ENCODE measurements at regions not wholly inside any gene's neighbourhood (a gene's known extent, or its start where the extent isn't known, plus 50 kb on each side); places are given as distances from the start of the nearest gene placed in this dataset.

DNA sequence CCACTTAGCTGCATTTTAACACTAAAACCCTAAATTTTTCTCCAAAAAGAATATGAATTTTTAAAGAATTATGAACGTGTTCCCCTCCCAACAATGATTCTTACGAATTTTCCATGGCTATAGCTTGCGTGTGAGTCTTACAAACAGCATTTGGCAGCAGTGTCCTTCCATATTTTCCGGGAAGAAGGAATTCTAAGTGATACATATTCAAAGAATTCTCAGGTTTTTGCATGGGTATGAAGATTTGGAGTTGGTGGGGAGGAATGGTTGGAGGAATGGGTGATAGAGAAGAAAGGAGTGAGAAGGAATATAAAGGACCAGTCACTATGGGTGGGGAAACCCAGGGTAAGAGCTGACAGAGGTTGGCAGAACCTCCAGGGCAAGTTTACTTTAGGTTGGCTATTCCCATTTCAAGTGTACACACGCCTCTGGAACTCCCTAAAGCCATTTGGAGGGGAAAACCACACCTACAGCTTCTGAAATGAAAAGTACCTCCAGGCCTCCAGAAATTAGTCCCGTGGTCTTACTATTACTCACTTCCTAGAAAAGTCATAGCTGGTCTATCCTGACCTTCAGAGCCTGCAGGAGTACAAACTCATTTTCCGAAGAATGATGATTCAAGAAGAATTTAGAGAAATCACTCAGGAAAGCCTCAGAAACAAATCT is 420.8 kb upstream of the DIPK2B start:
- DNase-seq, result no peak
- Histone ChIP-seq H2BK12ac (ENCODE audit: insufficient read length, low read depth, low read length) (no peak overlapping the region), H3K23ac (ENCODE audit: insufficient read length, low read depth, low read length) (no peak overlapping the region), H3K9ac (ENCODE audit: extremely low read depth, insufficient read length, low read length) (no peak overlapping the region), H3K18ac (ENCODE audit: insufficient read length, low read depth, low read length) (no peak overlapping the region), H2BK120ac (ENCODE audit: low read depth, low read length, poor library complexity, severe bottlenecking) (no peak overlapping the region), H2AK5ac (ENCODE audit: insufficient read length, low read length) (no peak overlapping the region), H3K14ac (ENCODE audit: insufficient read depth, low read length) (no peak overlapping the region), H4K20me1 (ENCODE audit: control insufficient read depth, insufficient read depth, insufficient read length) (no peaks in the 10 kb centered on the region), H3K9me3 (ENCODE audit: control insufficient read depth, low read depth, low read length) (no peaks in the 10 kb centered on the region), H4K91ac (ENCODE audit: insufficient read length, low read depth, low read length) (no peak overlapping the region), H3K27ac (ENCODE audit: insufficient read length, low read depth, low read length) (no peak overlapping the region), H3K4me2 (ENCODE audit: insufficient read depth, insufficient read length, low read length) (no peak overlapping the region), H2BK15ac (ENCODE audit: low read depth, low read length) (no peak overlapping the region), H2BK20ac (ENCODE audit: low read depth, low read length, poor library complexity, severe bottlenecking) (no peak overlapping the region), H3K4me1 (ENCODE audit: insufficient read depth, low read length) (peaks cover 6% of the 10 kb centered on the region; the same call in 1 of the 2 replicates), H3K79me2 (ENCODE audit: insufficient read depth, low read length) (no peaks in the 10 kb centered on the region), H3K23me2 (ENCODE audit: insufficient read length, low read depth, low read length, poor library complexity, severe bottlenecking) (no peaks in the 10 kb centered on the region), H2BK5ac (ENCODE audit: insufficient read length, low read length) (no peak overlapping the region), H3K4ac (ENCODE audit: low read depth, low read length) (no peak overlapping the region), H4K8ac (replicated peaks; ENCODE audit: insufficient read length, low read depth, low read length) (no peak overlapping the region), H2AFZ (ENCODE audit: low read length) (no peak overlapping the region), H3K27me3 (ENCODE audit: insufficient read depth, low read length) (no peaks in the 10 kb centered on the region), H3K79me1 (ENCODE audit: insufficient read depth, low read depth, low read length, poor library complexity, severe bottlenecking) (no peaks in the 10 kb centered on the region), H3T11ph (ENCODE audit: low read length) (no peak overlapping the region), H4K5ac (ENCODE audit: insufficient read length, low read depth, low read length) (no peak overlapping the region), H3K56ac (ENCODE audit: insufficient read length, low read depth, low read length) (no peak overlapping the region)
- H3K4me3 Mint-ChIP-seq, result no peak overlapping the region
- TF ChIP-seq, protein P1, sequence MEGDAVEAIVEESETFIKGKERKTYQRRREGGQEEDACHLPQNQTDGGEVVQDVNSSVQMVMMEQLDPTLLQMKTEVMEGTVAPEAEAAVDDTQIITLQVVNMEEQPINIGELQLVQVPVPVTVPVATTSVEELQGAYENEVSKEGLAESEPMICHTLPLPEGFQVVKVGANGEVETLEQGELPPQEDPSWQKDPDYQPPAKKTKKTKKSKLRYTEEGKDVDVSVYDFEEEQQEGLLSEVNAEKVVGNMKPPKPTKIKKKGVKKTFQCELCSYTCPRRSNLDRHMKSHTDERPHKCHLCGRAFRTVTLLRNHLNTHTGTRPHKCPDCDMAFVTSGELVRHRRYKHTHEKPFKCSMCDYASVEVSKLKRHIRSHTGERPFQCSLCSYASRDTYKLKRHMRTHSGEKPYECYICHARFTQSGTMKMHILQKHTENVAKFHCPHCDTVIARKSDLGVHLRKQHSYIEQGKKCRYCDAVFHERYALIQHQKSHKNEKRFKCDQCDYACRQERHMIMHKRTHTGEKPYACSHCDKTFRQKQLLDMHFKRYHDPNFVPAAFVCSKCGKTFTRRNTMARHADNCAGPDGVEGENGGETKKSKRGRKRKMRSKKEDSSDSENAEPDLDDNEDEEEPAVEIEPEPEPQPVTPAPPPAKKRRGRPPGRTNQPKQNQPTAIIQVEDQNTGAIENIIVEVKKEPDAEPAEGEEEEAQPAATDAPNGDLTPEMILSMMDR (conservative IDR thresholded peaks at IDR 0.05), result no peak
- WGBS (ENCODE audit: extremely low coverage, insufficient read length, low lambda C conversion rate), result no CpG with 5 or more reads among the region's 7 CpGs
- H3K9me3 Mint-ChIP-seq, result peaks cover 68 to 74% of the 10 kb centered on the region in 2 experiments
- no peaks in the 10 kb centered on the region for H3K27me3 Mint-ChIP-seq (ENCODE audit: low read depth)
- H3K27ac Mint-ChIP-seq, result no peak overlapping the region; a peak in 1 of 7 replicates
- peaks cover 12 to 15% of the 10 kb centered on the region in 2 experiments; a peak in 3 of 4 replicates for H3K4me1 Mint-ChIP-seq
- H3K36me3 Mint-ChIP-seq (ENCODE audit: insufficient read depth in 1 of 3, low read depth in 3 of 3), result peaks cover 0 to 3% (median 0%) of the 10 kb centered on the region in 3 experiments; a peak in 2 of 7 replicates
